H9 (cell line): ENCODE measurements at regions not wholly inside any gene's neighbourhood (a gene's known extent, or its start where the extent isn't known, plus 50 kb on each side); places are given as distances from the start of the nearest gene placed in this dataset.

Source experiments
- DNase-seq: peaks from one replicate; pipeline ENCODE4 v3.0.0-alpha.2; 2017
- H2AFZ ChIP-seq: one replicate; pipeline ENCODE4 v1.6.1; 2013; ENCODE audit warnings: mild to moderate bottlenecking, low read length, control low read depth, moderate library complexity
- H2AK5ac ChIP-seq: 2 replicates; pipeline ENCODE4 v1.6.1; 2013; ENCODE audit warnings: low read length, control low read depth, mixed read lengths; ENCODE audit not compliant: insufficient read length
- H2BK120ac ChIP-seq: one replicate; pipeline ENCODE4 v1.6.1; 2013; ENCODE audit warnings: low read depth, mild to moderate bottlenecking, low read length, control low read depth, inconsistent platforms; ENCODE audit not compliant: poor library complexity, severe bottlenecking
- H2BK12ac ChIP-seq: 2 replicates; pipeline ENCODE4 v1.6.1; 2013; ENCODE audit warnings: low read length, control low read depth, mixed read lengths, low read depth; ENCODE audit not compliant: insufficient read length
- H2BK15ac ChIP-seq: 2 replicates; pipeline ENCODE4 v1.6.1; 2013; ENCODE audit warnings: low read depth, low read length, control low read depth
- H2BK20ac ChIP-seq: one replicate; pipeline ENCODE4 v1.6.1; 2013; ENCODE audit warnings: low read depth, mild to moderate bottlenecking, low read length, control low read depth, inconsistent platforms; ENCODE audit not compliant: poor library complexity, severe bottlenecking
- H2BK5ac ChIP-seq: 2 replicates; pipeline ENCODE4 v1.6.1; 2013; ENCODE audit warnings: low read length, control low read depth, mixed read lengths; ENCODE audit not compliant: insufficient read length
- H3K14ac ChIP-seq: 2 replicates; pipeline ENCODE4 v1.6.1; 2013; ENCODE audit warnings: low read length, control low read depth; ENCODE audit not compliant: insufficient read depth
- H3K18ac ChIP-seq: 2 replicates; pipeline ENCODE4 v1.6.1; 2013; ENCODE audit warnings: low read depth, mild to moderate bottlenecking, mixed read lengths, low read length, control low read depth; ENCODE audit not compliant: insufficient read length
- H3K23ac ChIP-seq: 2 replicates; pipeline ENCODE4 v1.6.1; 2013; ENCODE audit warnings: low read length, control low read depth, mixed read lengths, low read depth; ENCODE audit not compliant: insufficient read length
- H3K23me2 ChIP-seq: 2 replicates; pipeline ENCODE4 v1.6.1; 2013; ENCODE audit warnings: low read depth, mild to moderate bottlenecking, mixed read lengths, low read length, control low read depth; ENCODE audit not compliant: insufficient read length, poor library complexity, severe bottlenecking
- H3K27ac ChIP-seq: 2 replicates; pipeline ENCODE4 v1.5.1; 2013; ENCODE audit warnings: low read length, control low read depth, mixed read lengths, low read depth; ENCODE audit not compliant: insufficient read length
- H3K27me3 ChIP-seq: 2 replicates; pipeline ENCODE4 v1.6.1; 2013; ENCODE audit warnings: low read length, control low read depth, inconsistent platforms; ENCODE audit not compliant: insufficient read depth
- H3K4ac ChIP-seq: 2 replicates; pipeline ENCODE4 v1.6.1; 2013; ENCODE audit warnings: low read depth, mild to moderate bottlenecking, control low read depth, inconsistent platforms, low read length, moderate library complexity
- H3K4me1 ChIP-seq: 2 replicates; pipeline ENCODE4 v1.6.1; 2013; ENCODE audit warnings: low read length, control low read depth, inconsistent platforms; ENCODE audit not compliant: insufficient read depth
- H3K4me2 ChIP-seq: 2 replicates; pipeline ENCODE4 v1.6.1; 2013; ENCODE audit warnings: low read length, control low read depth, mixed read lengths; ENCODE audit not compliant: insufficient read length, insufficient read depth
- H3K56ac ChIP-seq: 2 replicates; pipeline ENCODE4 v1.6.1; 2013; ENCODE audit warnings: low read depth, mild to moderate bottlenecking, mixed read lengths, low read length, control low read depth; ENCODE audit not compliant: insufficient read length
- H3K79me1 ChIP-seq: 2 replicates; pipeline ENCODE4 v1.6.1; 2013; ENCODE audit warnings: low read depth, mild to moderate bottlenecking, moderate library complexity, low read length, control low read depth, inconsistent platforms; ENCODE audit not compliant: insufficient read depth, poor library complexity, severe bottlenecking
- H3K79me2 ChIP-seq: 2 replicates; pipeline ENCODE4 v1.6.1; 2013; ENCODE audit warnings: low read length, control low read depth, inconsistent platforms; ENCODE audit not compliant: insufficient read depth
- H3K9ac ChIP-seq: 2 replicates; pipeline ENCODE4 v1.6.1; 2013; ENCODE audit warnings: low read length, control low read depth, mixed read lengths; ENCODE audit not compliant: insufficient read length; ENCODE audit errors: extremely low read depth
- H3K9me3 ChIP-seq: one replicate; pipeline ENCODE4 v1.6.1; 2013; ENCODE audit warnings: low read depth, low read length, inconsistent platforms; ENCODE audit not compliant: control insufficient read depth
- H3T11ph ChIP-seq: one replicate; pipeline ENCODE4 v1.6.1; 2013; ENCODE audit warnings: mild to moderate bottlenecking, low read length, control low read depth, inconsistent platforms
- H4K20me1 ChIP-seq: one replicate; pipeline ENCODE4 v1.6.1; 2013; ENCODE audit not compliant: control insufficient read depth, insufficient read length, insufficient read depth
- H4K5ac ChIP-seq: 2 replicates; pipeline ENCODE4 v1.6.1; 2013; ENCODE audit warnings: low read depth, mild to moderate bottlenecking, mixed read lengths, low read length, control low read depth; ENCODE audit not compliant: insufficient read length
- H4K8ac ChIP-seq: replicated peaks from 2 replicates; pipeline ENCODE4 v1.6.1; 2013; ENCODE audit warnings: low read length, control low read depth, mixed read lengths, low read depth; ENCODE audit not compliant: insufficient read length
- H4K91ac ChIP-seq: 2 replicates; pipeline ENCODE4 v1.6.1; 2013; ENCODE audit warnings: low read depth, mild to moderate bottlenecking, moderate library complexity, mixed read lengths, low read length, control low read depth; ENCODE audit not compliant: insufficient read length
- H3K27ac Mint-ChIP-seq, 3 experiments: 2 replicates in 2 of 3; 3 replicates in 1 of 3; pipeline ENCODE4 v1.8.0; 2020 to 2021; ENCODE audit warnings: mixed read lengths in 3 of 3, mild to moderate bottlenecking in 1 of 3, moderate library complexity in 1 of 3
- H3K27me3 Mint-ChIP-seq: 2 replicates; pipeline ENCODE4 v1.8.0; 2021; ENCODE audit warnings: low read depth, mild to moderate bottlenecking, moderate library complexity, mixed read lengths
- H3K36me3 Mint-ChIP-seq, 3 experiments: 2 replicates in 2 of 3; 3 replicates in 1 of 3; pipeline ENCODE4 v1.8.0; 2020 to 2021; ENCODE audit warnings: low read depth in 3 of 3, mixed read lengths in 3 of 3; ENCODE audit not compliant: insufficient read depth in 1 of 3
- H3K4me1 Mint-ChIP-seq, 2 experiments: 2 replicates each; pipeline ENCODE4 v1.8.0; 2020; ENCODE audit warnings: mixed read lengths in 2 of 2
- H3K4me3 Mint-ChIP-seq, 2 experiments: 2 replicates in 1 of 2; 3 replicates in 1 of 2; pipeline ENCODE4 v1.8.0; 2020 to 2021; ENCODE audit warnings: mild to moderate bottlenecking in 2 of 2, mixed read lengths in 2 of 2, moderate library complexity in 1 of 2
- H3K9me3 Mint-ChIP-seq, 2 experiments: 2 replicates in 1 of 2; 3 replicates in 1 of 2; pipeline ENCODE4 v1.8.0; 2020; ENCODE audit warnings: mild to moderate bottlenecking in 2 of 2, mixed read lengths in 2 of 2, moderate library complexity in 1 of 2
- WGBS: extraction: QIAGEN DNeasy Blood & Tissue Kit; methylation state at CpG from one replicate; pipeline ENCODE4 v1.1.7; 2013; ENCODE audit warnings: missing lambda C conversion rate, low lambda C conversion rate, mixed read lengths; ENCODE audit not compliant: insufficient read length; ENCODE audit errors: extremely low coverage; 5-methylcytosine and 5-hydroxymethylcytosine counted together
- TF ChIP-seq, protein P1 (sequence below): fragments of 200-600 bp; sonication (generic); conservative IDR thresholded peaks from 3 replicates; pipeline ENCODE4 v1.8.0; 2021; ENCODE audit warnings: antibody characterized with exemption, mild to moderate bottlenecking

- Histone ChIP-seq H2BK5ac (no peak overlapping the region), H4K91ac (no peak overlapping the region), H3K9me3 (no peaks in the 10 kb centered on the region), H2BK12ac (no peak overlapping the region), H4K20me1 (no peaks in the 10 kb centered on the region), H3K14ac (no peak overlapping the region), H3K56ac (no peak overlapping the region), H3K4me2 (no peak overlapping the region), H3K9ac (no peak overlapping the region), H2AK5ac (no peak overlapping the region), H2BK20ac (no peak overlapping the region), H3K27me3 (no peaks in the 10 kb centered on the region), H2BK15ac (no peak overlapping the region), H3K79me2 (no peaks in the 10 kb centered on the region), H3K79me1 (no peaks in the 10 kb centered on the region), H3K23me2 (no peaks in the 10 kb centered on the region), H4K5ac (no peak overlapping the region), H4K8ac (no peak overlapping the region), H3T11ph (no peak overlapping the region), H3K4me1 (no peaks in the 10 kb centered on the region; the same call in 1 of the 2 replicates), H2AFZ (no peak overlapping the region), H3K27ac (no peak overlapping the region), H3K23ac (no peak overlapping the region), H3K18ac (no peak overlapping the region), H3K4ac (no peak overlapping the region), H2BK120ac (no peak overlapping the region)
- Mint-ChIP-seq H3K4me1 (peaks cover 18 to 19% of the 10 kb centered on the region in 2 experiments), H3K27me3 (no peaks in the 10 kb centered on the region), H3K4me3 (no peak overlapping the region), H3K27ac (peak overlapping the region in 1 of 3 experiments; percentile 49; a peak in 1 of 7 replicates), H3K9me3 (peaks cover 4 to 25% of the 10 kb centered on the region in 2 experiments; a peak in 4 of 5 replicates), H3K36me3 (peaks cover 0 to 17% (median 10%) of the 10 kb centered on the region in 3 experiments; a peak in 3 of 7 replicates)
- TF ChIP-seq, protein P1, sequence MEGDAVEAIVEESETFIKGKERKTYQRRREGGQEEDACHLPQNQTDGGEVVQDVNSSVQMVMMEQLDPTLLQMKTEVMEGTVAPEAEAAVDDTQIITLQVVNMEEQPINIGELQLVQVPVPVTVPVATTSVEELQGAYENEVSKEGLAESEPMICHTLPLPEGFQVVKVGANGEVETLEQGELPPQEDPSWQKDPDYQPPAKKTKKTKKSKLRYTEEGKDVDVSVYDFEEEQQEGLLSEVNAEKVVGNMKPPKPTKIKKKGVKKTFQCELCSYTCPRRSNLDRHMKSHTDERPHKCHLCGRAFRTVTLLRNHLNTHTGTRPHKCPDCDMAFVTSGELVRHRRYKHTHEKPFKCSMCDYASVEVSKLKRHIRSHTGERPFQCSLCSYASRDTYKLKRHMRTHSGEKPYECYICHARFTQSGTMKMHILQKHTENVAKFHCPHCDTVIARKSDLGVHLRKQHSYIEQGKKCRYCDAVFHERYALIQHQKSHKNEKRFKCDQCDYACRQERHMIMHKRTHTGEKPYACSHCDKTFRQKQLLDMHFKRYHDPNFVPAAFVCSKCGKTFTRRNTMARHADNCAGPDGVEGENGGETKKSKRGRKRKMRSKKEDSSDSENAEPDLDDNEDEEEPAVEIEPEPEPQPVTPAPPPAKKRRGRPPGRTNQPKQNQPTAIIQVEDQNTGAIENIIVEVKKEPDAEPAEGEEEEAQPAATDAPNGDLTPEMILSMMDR: peak; percentile 58
- DNase-seq: peak; percentile 49
- no CpG with 5 or more reads among the region's 2 CpGs for WGBS
Observed at GRCh38 chrX:43474321-43474720, 181.8 kb upstream of the MAOA start.
